ENCODE measurements at regions not wholly inside any gene's neighbourhood (a gene's known extent, or its start where the extent isn't known, plus 50 kb on each side); places are given as distances from the start of the nearest gene placed in this dataset.
A peak's percentile ranks its signal among the peaks of the same experiment; 100 is the strongest.

DNA sequence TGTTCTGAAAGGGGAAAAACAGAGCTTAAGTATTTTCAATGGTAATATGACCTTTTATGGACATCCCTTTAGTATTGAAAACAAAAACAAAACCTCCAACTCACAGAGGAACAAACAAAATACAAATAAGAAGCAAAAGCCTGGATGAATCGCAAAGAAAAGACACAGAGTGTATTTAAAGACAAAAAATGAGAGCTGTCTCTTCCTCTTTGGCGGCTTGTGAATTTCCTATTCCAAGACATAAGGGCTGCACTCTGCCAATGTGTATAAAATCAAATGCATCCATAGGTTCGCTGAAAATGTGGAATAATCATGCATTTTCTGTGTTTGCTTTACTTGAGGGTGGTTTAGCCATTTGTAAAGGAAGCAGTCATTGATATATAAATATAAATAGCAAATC is 739.3 kb upstream of the ZNF608 start:
- intact Hi-C loops (cut with micrococcal nuclease) (loop anchor here (1.0 to 10.0 kb wide), 10 partner anchors 65 to 1603 kb away; no protein-coding TSS in a partner anchor), dilution Hi-C loops (cut with MboI; ENCODE audit: extremely low pct_ligation_motif_present, low sequenced_read_pairs) (no loop called here)
- FAIRE-seq (no peak), DNase-seq (ENCODE audit: low read depth, low spot score) (no peak)
- Histone ChIP-seq H3K4me2 (ENCODE audit: insufficient read depth, low read length) (peak overlapping the region; percentile 76), H3K9me1 (replicated peaks; ENCODE audit: control insufficient read depth, extremely low read depth, insufficient read depth, low read length) (no peaks in the 10 kb centered on the region), H3K4me1 (ENCODE audit: control insufficient read depth, extremely low read depth, insufficient read depth, low read length) (peaks cover 36% of the 10 kb centered on the region), H3K27me3 (ENCODE audit: control insufficient read depth in 2 of 2, insufficient read depth in 2 of 2, low read length in 2 of 2) (no peaks in the 10 kb centered on the region), H3K4me3 (replicated peaks in 1 of 3; ENCODE audit: insufficient read depth in 1 of 3, low read depth in 1 of 3, low read length in 3 of 3) (peak overlapping the region in 1 of 3 experiments; percentile 10), H3K9ac (replicated peaks; ENCODE audit: extremely low read depth, insufficient read depth, low read length) (peak overlapping the region; percentile 87), H2AFZ (ENCODE audit: low read depth, low read length) (peak overlapping the region; percentile 67), H3K9me3 (replicated peaks; ENCODE audit: control insufficient read depth, insufficient read depth, low read length) (no peaks in the 10 kb centered on the region), H3K27ac (ENCODE audit: insufficient read depth, low read depth, low read length) (peak overlapping the region; percentile 99), H4K20me1 (replicated peaks; ENCODE audit: control insufficient read depth, extremely low read depth, insufficient read depth, low read length) (no peaks in the 10 kb centered on the region), H3K79me2 (ENCODE audit: control insufficient read depth, insufficient read depth, low read length) (no peaks in the 10 kb centered on the region), H3K36me3 (ENCODE audit: control insufficient read depth in 2 of 2, extremely low read depth in 1 of 2, insufficient read depth in 2 of 2, low read length in 2 of 2) (no peaks in the 10 kb centered on the region)
- CTCF ChIA-PET: interaction anchor here (1.0 to 3.1 kb wide), 9 partner anchors 9 to 886 kb away, joined by 3 to 21 read pairs (median 6); no protein-coding TSS in a partner anchor
- no TSS peak for BruUV-seq (replicated peaks)
- TF ChIP-seq, protein P1, sequence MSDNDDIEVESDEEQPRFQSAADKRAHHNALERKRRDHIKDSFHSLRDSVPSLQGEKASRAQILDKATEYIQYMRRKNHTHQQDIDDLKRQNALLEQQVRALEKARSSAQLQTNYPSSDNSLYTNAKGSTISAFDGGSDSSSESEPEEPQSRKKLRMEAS (IDR thresholded peaks at IDR 0.05; ENCODE audit: insufficient read depth, insufficient read length): no peak
- TF ChIP-seq MYC (IDR thresholded peaks at IDR 0.05; ENCODE audit: low read depth, low read length) (no peak), CTCF (IDR thresholded peaks at IDR 0.05; ENCODE audit: extremely low read depth in 1 of 2, insufficient read depth in 1 of 2, low read depth in 1 of 2, low read length in 2 of 2) (no peak), FOS (IDR thresholded peaks at IDR 0.05; ENCODE audit: borderline replicate concordance, insufficient read depth, low read length) (no peak), EZH2 (IDR thresholded peaks at IDR 0.05; ENCODE audit: borderline replicate concordance, low read depth, low read length, severe bottlenecking) (no peak), JUN (IDR thresholded peaks at IDR 0.05; ENCODE audit: borderline replicate concordance, insufficient read depth, insufficient read length, low read depth) (no peak)
- POLR2A ChIA-PET: interaction anchor here (1.5 kb wide), 1 partner anchor 737 kb away, joined by 5 read pairs; no protein-coding TSS in a partner anchor

All from endothelial cell of umbilical vein (primary cell).